Hepatocyte (in vitro differentiated cells): ENCODE measurements at regions not wholly inside any gene's neighbourhood (a gene's known extent, or its start where the extent isn't known, plus 50 kb on each side); places are given as distances from the start of the nearest gene placed in this dataset.

Source experiments
- CTCF ChIP-seq: fragments of 200-600 bp; sonication (generic); IDR thresholded peaks from 2 replicates; pipeline ENCODE4 v1.5.1; 2016; ENCODE audit warnings: antibody characterized with exemption, mild to moderate bottlenecking; ENCODE audit not compliant: poor library complexity
- EZH2 ChIP-seq: fragments of 200-600 bp; sonication (generic); IDR thresholded peaks from 2 replicates; pipeline ENCODE4 v1.6.1; 2016; ENCODE audit warnings: antibody characterized with exemption, mild to moderate bottlenecking, borderline replicate concordance

GRCh38 chr6:41492261-41492891 is 53.8 kb upstream of the FOXP4 start:
- no peak for TF ChIP-seq EZH2
- TF ChIP-seq CTCF, result no peak
